WTC11 (cell line): ENCODE measurements at regions not wholly inside any gene's neighbourhood (a gene's known extent, or its start where the extent isn't known, plus 50 kb on each side); places are given as distances from the start of the nearest gene placed in this dataset.

Source experiments
- CBFB ChIP-seq: sonication (generic); formaldehyde crosslinking; IDR thresholded peaks from 2 replicates; pipeline ENCODE4 v1.8.1; 2022; ENCODE audit warnings: mild to moderate bottlenecking, low read depth, missing genetic modification reagents
- CREB1 ChIP-seq: sonication (generic); formaldehyde crosslinking; IDR thresholded peaks from 2 replicates; pipeline ENCODE4 v1.8.0; 2023; ENCODE audit warnings: mild to moderate bottlenecking, missing genetic modification reagents
- CTCF ChIP-seq: fragments of 200-600 bp; IDR thresholded peaks from 2 replicates; pipeline ENCODE4 v1.8.0; 2022; ENCODE audit warnings: antibody characterized with exemption
- FOXK1 ChIP-seq: sonication (generic); formaldehyde crosslinking; IDR thresholded peaks from 2 replicates; pipeline ENCODE4 v1.8.0; 2022; ENCODE audit warnings: mild to moderate bottlenecking, moderate library complexity, missing genetic modification reagents
- MAX ChIP-seq: sonication (generic); formaldehyde crosslinking; IDR thresholded peaks from 2 replicates; pipeline ENCODE4 v1.8.0; 2022; ENCODE audit warnings: mild to moderate bottlenecking, missing genetic modification reagents
- MLX ChIP-seq: sonication (generic); formaldehyde crosslinking; IDR thresholded peaks from 2 replicates; pipeline ENCODE4 v1.8.1; 2023; ENCODE audit warnings: mild to moderate bottlenecking, missing genetic modification reagents, moderate library complexity
- PREB ChIP-seq: sonication (generic); formaldehyde crosslinking; IDR thresholded peaks from 2 replicates; pipeline ENCODE4 v1.8.1; 2022; ENCODE audit warnings: mild to moderate bottlenecking, missing genetic modification reagents, moderate library complexity, borderline replicate concordance
- TCF7 ChIP-seq: sonication (generic); formaldehyde crosslinking; IDR thresholded peaks from 2 replicates; pipeline ENCODE4 v1.8.0; 2022; ENCODE audit warnings: mild to moderate bottlenecking, low read depth, missing genetic modification reagents, moderate library complexity
- USF1 ChIP-seq: sonication (generic); formaldehyde crosslinking; IDR thresholded peaks from 2 replicates; pipeline ENCODE4 v1.8.0; 2022; ENCODE audit warnings: mild to moderate bottlenecking, missing genetic modification reagents
- ZNF232 ChIP-seq: sonication (generic); formaldehyde crosslinking; IDR thresholded peaks from 2 replicates; pipeline ENCODE4 v1.8.0; 2022; ENCODE audit warnings: mild to moderate bottlenecking, missing genetic modification reagents
- ZNF671 ChIP-seq: fragments of 250-450 bp; sonication (Bioruptor Pico); IDR thresholded peaks from 2 replicates; pipeline ENCODE4 v1.8.0; 2021; ENCODE audit warnings: mild to moderate bottlenecking

GRCh38 chr2:19810148-19810547 lies 91.6 kb downstream of the TTC32 start:
- no peak for TF ChIP-seq FOXK1 (CRISPR knock-in tag)
- TF ChIP-seq TCF7 (CRISPR knock-in tag), result no peak
- no peak for TF ChIP-seq CTCF
- TF ChIP-seq PREB (CRISPR knock-in tag), result no peak
- TF ChIP-seq MLX (CRISPR knock-in tag), result no peak
- no peak for TF ChIP-seq MAX (CRISPR knock-in tag)
- TF ChIP-seq CBFB (CRISPR knock-in tag), result no peak
- TF ChIP-seq ZNF232, result no peak
- no peak for TF ChIP-seq USF1
- no peak for TF ChIP-seq ZNF671 (CRISPR knock-in tag)
- TF ChIP-seq CREB1 (CRISPR knock-in tag), result no peak
